ENCODE measurements at regions not wholly inside any gene's neighbourhood (a gene's known extent, or its start where the extent isn't known, plus 50 kb on each side); places are given as distances from the start of the nearest gene placed in this dataset.

- TF ChIP-seq CTCF (optimal IDR thresholded peaks at IDR 0.05 in 1 of 3, IDR thresholded peaks at IDR 0.05 in 1 of 3, conservative IDR thresholded peaks at IDR 0.05 in 1 of 3; ENCODE audit: extremely low read depth in 1 of 3, insufficient read depth in 2 of 3, low read length in 3 of 3) (no peak), EZH2 (IDR thresholded peaks at IDR 0.05; ENCODE audit: low read length) (no peak)
Measured at GRCh38 chr1:181206979-181207790, 118.7 kb downstream of the IER5 start.
